Right atrium auricular region (tissue), 2 donors: ENCODE measurements at regions not wholly inside any gene's neighbourhood (a gene's known extent, or its start where the extent isn't known, plus 50 kb on each side); places are given as distances from the start of the nearest gene placed in this dataset.

Experiments
- DNase-seq: peaks from one replicate; pipeline ENCODE4 v3.0.0-alpha.2; 2019; ENCODE audit warnings: low spot score
- H3K27ac ChIP-seq, 2 donors: fragments of 200-600 bp; sonication (generic); 1 replicate in 1 of 2; 2 replicates in 1 of 2; pipeline ENCODE4 v1.5.1; 2016 to 2019
- H3K27me3 ChIP-seq, 2 donors: fragments of 200-600 bp; sonication (generic); one replicate each; pipeline versions ENCODE4 v1.5.1 to v1.6.0; 2017 to 2019
- H3K36me3 ChIP-seq: fragments of 200-600 bp; sonication (generic); one replicate; pipeline ENCODE4 v1.5.1; 2016
- H3K4me1 ChIP-seq, 2 donors: fragments of 200-600 bp; sonication (generic); one replicate each; pipeline versions ENCODE4 v1.5.1 to v1.6.0; 2017 to 2019
- H3K4me3 ChIP-seq, 2 donors: fragments of 200-600 bp; sonication (generic); 1 replicate in 1 of 2; 2 replicates in 1 of 2; pipeline ENCODE4 v1.5.1; 2017 to 2019; ENCODE audit warnings: mild to moderate bottlenecking in 1 of 2, moderate library complexity in 1 of 2
- H3K9me3 ChIP-seq, 2 donors: fragments of 200-600 bp; sonication (generic); one replicate each; pipeline ENCODE4 v1.5.1; 2019
- CTCF ChIP-seq, 2 donors: fragments of 200-600 bp; sonication (generic); IDR thresholded peaks; one replicate each; pipeline ENCODE4 v1.5.1; 2019; ENCODE audit warnings: antibody characterized with exemption in 2 of 2

GRCh38 chr3:46098319-46098761, 71.1 kb upstream of the XCR1 start:
- no peak for TF ChIP-seq CTCF (IDR thresholded peaks at IDR 0.05)
- no peaks in the 10 kb centered on the region for H3K36me3 ChIP-seq
- peak; percentile 84 for DNase-seq
- H3K27me3 ChIP-seq = no peaks in the 10 kb centered on the region
- peak overlapping the region; percentile 21 to 79 for H3K27ac ChIP-seq
- H3K4me1 ChIP-seq = peaks cover 0 to 13% of the 10 kb centered on the region in 2 donors
- H3K9me3 ChIP-seq = no peaks in the 10 kb centered on the region
- no peak overlapping the region for H3K4me3 ChIP-seq

- DNase-seq = peak; percentile 71
- peaks cover 0 to 13% of the 10 kb centered on the region in 2 donors for H3K4me1 ChIP-seq
- H3K9me3 ChIP-seq = no peaks in the 10 kb centered on the region
These were observed 70.5 kb upstream of the XCR1 start for GRCh38 chr3:46097691-46098241.

GRCh38 chr3:46096781-46097180, 69.5 kb upstream of the XCR1 start:
- DNase-seq = no peak
- Histone ChIP-seq H3K4me1 (peaks cover 0 to 13% of the 10 kb centered on the region in 2 donors), H3K27ac (no peak overlapping the region), H3K36me3 (no peaks in the 10 kb centered on the region), H3K9me3 (no peaks in the 10 kb centered on the region), H3K4me3 (no peak overlapping the region), H3K27me3 (no peaks in the 10 kb centered on the region)
- TF ChIP-seq CTCF (IDR thresholded peaks at IDR 0.05) = no peak

More at GRCh38 chr3:46097691-46098241, 70.5 kb upstream of the XCR1 start:
- TF ChIP-seq CTCF (IDR thresholded peaks at IDR 0.05) = no peak
- Histone ChIP-seq H3K27ac (peak overlapping the region; percentile 67 to 79), H3K36me3 (no peaks in the 10 kb centered on the region), H3K4me3 (no peak overlapping the region), H3K27me3 (no peaks in the 10 kb centered on the region)

- no peak for DNase-seq
- no peak for TF ChIP-seq CTCF (IDR thresholded peaks at IDR 0.05)
- no peak overlapping the region for H3K27ac ChIP-seq
- H3K36me3 ChIP-seq = no peaks in the 10 kb centered on the region
- no peaks in the 10 kb centered on the region for H3K27me3 ChIP-seq
- peaks cover 0 to 13% of the 10 kb centered on the region in 2 donors for H3K4me1 ChIP-seq
- H3K9me3 ChIP-seq = no peaks in the 10 kb centered on the region
- H3K4me3 ChIP-seq = no peak overlapping the region
These were observed 69.1 kb upstream of the XCR1 start for GRCh38 chr3:46096336-46096735.

- no peak for TF ChIP-seq CTCF (IDR thresholded peaks at IDR 0.05)
These were observed 68.0 kb upstream of the XCR1 start for GRCh38 chr3:46095307-46095706.

GRCh38 chr3:46094506-46094905, 67.2 kb upstream of the XCR1 start:
- no peak for DNase-seq
- no peaks in the 10 kb centered on the region for H3K36me3 ChIP-seq
- H3K27ac ChIP-seq = no peak overlapping the region
- no peak for TF ChIP-seq CTCF (IDR thresholded peaks at IDR 0.05)
- no peak overlapping the region for H3K4me3 ChIP-seq
- peaks cover 0 to 13% of the 10 kb centered on the region in 2 donors for H3K4me1 ChIP-seq
- no peaks in the 10 kb centered on the region for H3K27me3 ChIP-seq
- H3K9me3 ChIP-seq = no peaks in the 10 kb centered on the region

More at GRCh38 chr3:46095307-46095706, 68.0 kb upstream of the XCR1 start:
- Histone ChIP-seq H3K27me3 (no peaks in the 10 kb centered on the region), H3K27ac (no peak overlapping the region), H3K36me3 (no peaks in the 10 kb centered on the region), H3K9me3 (no peaks in the 10 kb centered on the region), H3K4me3 (no peak overlapping the region), H3K4me1 (peaks cover 0 to 13% of the 10 kb centered on the region in 2 donors)
- no peak for DNase-seq
